ENCODE measurements at regions not wholly inside any gene's neighbourhood (a gene's known extent, or its start where the extent isn't known, plus 50 kb on each side); places are given as distances from the start of the nearest gene placed in this dataset.

GRCh38 chr4:177945268-177945667 is 503.0 kb upstream of the AGA start:
- Histone ChIP-seq H3K36me3 (no peaks in the 10 kb centered on the region), H3K4me3 (no peak overlapping the region), H3K27ac (no peak overlapping the region), H3K9me3 (no peaks in the 10 kb centered on the region), H3K27me3 (no peaks in the 10 kb centered on the region), H3K4me1 (no peaks in the 10 kb centered on the region)
- intact Hi-C loops (cut with DNase I) = no loop called here
- TF ChIP-seq POLR2A (IDR thresholded peaks at IDR 0.05) (no peak), CTCF (IDR thresholded peaks at IDR 0.05) (no peak)
- no peak for ATAC-seq
- WGBS, 4 donors = 42 to 59% (median 51%) methylated on average over 2 of the region's 2 CpGs
- no peak for DNase-seq

GRCh38 chr4:177947607-177948006 is 505.4 kb upstream of the AGA start:
- intact Hi-C loops (cut with DNase I) = no loop called here
- TF ChIP-seq POLR2A (IDR thresholded peaks at IDR 0.05) = no peak
- no peak for TF ChIP-seq CTCF (IDR thresholded peaks at IDR 0.05)
- 88 to 93% (median 92%) methylated on average over 1 of the region's 1 CpG for WGBS, 4 donors

GRCh38 chr4:177948853-177949252 is 506.6 kb upstream of the AGA start:
- H3K27me3 ChIP-seq = no peaks in the 10 kb centered on the region
- H3K4me3 ChIP-seq = no peak overlapping the region
- 80 to 89% (median 88%) methylated on average over 4 of the region's 4 CpGs for WGBS, 4 donors
- no peak for DNase-seq
- no peak overlapping the region for H3K27ac ChIP-seq
- intact Hi-C loops (cut with DNase I) = no loop called here
- no peaks in the 10 kb centered on the region for H3K9me3 ChIP-seq
- no peak for TF ChIP-seq POLR2A (IDR thresholded peaks at IDR 0.05)
- no peak for TF ChIP-seq CTCF (IDR thresholded peaks at IDR 0.05)
- no peaks in the 10 kb centered on the region for H3K36me3 ChIP-seq
- ATAC-seq = no peak
- no peaks in the 10 kb centered on the region for H3K4me1 ChIP-seq

More at GRCh38 chr4:177947607-177948006, 505.4 kb upstream of the AGA start:
- Histone ChIP-seq H3K4me1 (no peaks in the 10 kb centered on the region), H3K9me3 (no peaks in the 10 kb centered on the region), H3K27ac (no peak overlapping the region), H3K36me3 (no peaks in the 10 kb centered on the region), H3K4me3 (no peak overlapping the region), H3K27me3 (no peaks in the 10 kb centered on the region)
- no peak for ATAC-seq
- DNase-seq = no peak

- Histone ChIP-seq H3K4me1 (no peaks in the 10 kb centered on the region), H3K4me3 (no peak overlapping the region), H3K27me3 (no peaks in the 10 kb centered on the region), H3K27ac (no peak overlapping the region), H3K36me3 (no peaks in the 10 kb centered on the region), H3K9me3 (no peaks in the 10 kb centered on the region)
- DNase-seq (no peak), ATAC-seq (no peak)
- 88 to 96% (median 89%) methylated on average over 2 of the region's 2 CpGs for WGBS, 4 donors
- TF ChIP-seq POLR2A (IDR thresholded peaks at IDR 0.05) (no peak), CTCF (IDR thresholded peaks at IDR 0.05) (no peak)
- intact Hi-C loops (cut with DNase I) = no loop called here
Measured at GRCh38 chr4:177951026-177951425, 508.8 kb upstream of the AGA start.

Data from heart left ventricle (tissue), 16 donors.